Gastrocnemius medialis (tissue), 4 donors: ENCODE measurements at regions not wholly inside any gene's neighbourhood (a gene's known extent, or its start where the extent isn't known, plus 50 kb on each side); places are given as distances from the start of the nearest gene placed in this dataset.

ENCODE experiments used
- ATAC-seq, 2 donors: fragments of 150-250 bp; one replicate each; pipeline ENCODE4 v1.9.1; 2016
- DNase-seq, 2 donors: peaks; one replicate each; pipeline ENCODE4 v3.0.0-alpha.2; 2019
- H3K27ac ChIP-seq, 4 donors: fragments of 200-600 bp; sonication (generic); 1 replicate in 1 of 4; 2 replicates in 3 of 4; pipeline ENCODE4 v1.5.1; 2016 to 2018; ENCODE audit warnings: mild to moderate bottlenecking in 2 of 4, moderate library complexity in 1 of 4
- H3K27me3 ChIP-seq, 3 donors: fragments of 200-600 bp; sonication (generic) in 2 of 3; 1 replicate in 1 of 3; 2 replicates in 2 of 3; pipeline versions ENCODE4 v1.5.1 to v1.6.0; 2016 to 2019; ENCODE audit warnings: mild to moderate bottlenecking in 1 of 3, moderate library complexity in 1 of 3
- H3K36me3 ChIP-seq, 2 donors: fragments of 200-600 bp; sonication (generic) in 1 of 2; one replicate each; pipeline ENCODE4 v1.5.1; 2017 to 2018
- H3K4me1 ChIP-seq, 2 donors: fragments of 200-600 bp; sonication (generic) in 1 of 2; one replicate each; pipeline ENCODE4 v1.5.1; 2016 to 2017; ENCODE audit warnings: mild to moderate bottlenecking in 2 of 2
- H3K4me3 ChIP-seq, 4 donors: fragments of 200-600 bp; sonication (generic) in 3 of 4; 1 replicate in 1 of 4; 2 replicates in 3 of 4; pipeline ENCODE4 v1.5.1; 2016 to 2019; ENCODE audit warnings: mild to moderate bottlenecking in 2 of 4
- H3K9me3 ChIP-seq, 3 donors: fragments of 200-600 bp; sonication (generic) in 2 of 3; 1 replicate in 1 of 3; 2 replicates in 2 of 3; pipeline ENCODE4 v1.5.1; 2016 to 2019
- CTCF ChIP-seq, 5 experiments: fragments of 450-650 bp in 3 of 5; fragments of 200-600 bp in 2 of 5; sonication (generic) in 2 of 5; IDR thresholded peaks in 4 of 5; conservative IDR thresholded peaks in 1 of 5; 1 replicate in 4 of 5; 2 replicates in 1 of 5; pipeline ENCODE4 v1.5.1; 2016 to 2019; ENCODE audit warnings: antibody characterized with exemption in 5 of 5, mild to moderate bottlenecking in 3 of 5, moderate library complexity in 3 of 5
- POLR2A ChIP-seq, 2 donors: fragments of 450-650 bp; IDR thresholded peaks; one replicate each; pipeline ENCODE4 v1.6.1; 2017; ENCODE audit warnings: antibody characterized with exemption in 2 of 2, mild to moderate bottlenecking in 2 of 2, moderate library complexity in 2 of 2
- in situ Hi-C, 4 donors: fragments of 200-750 bp; cut with MboI; loops; one replicate each; pipeline versions ENCODE4 v1.15.0 to v1.8.0; 2017; ENCODE audit warnings: low sequenced_read_pairs in 4 of 4
- intact Hi-C: fragments of 100-400 bp; cut with DNase I; formaldehyde crosslinking; loops from one replicate; pipeline ENCODE4 v1.15.1; 2023; ENCODE audit warnings: low total_unique reads

GRCh38 chr16:66164581-66165247 is 201.8 kb upstream of the CDH5 start:
- no peak for DNase-seq
- H3K36me3 ChIP-seq = no peaks in the 10 kb centered on the region
- no peak for TF ChIP-seq CTCF (IDR thresholded peaks at IDR 0.05 in 4 of 5, conservative IDR thresholded peaks at IDR 0.05 in 1 of 5)
- TF ChIP-seq POLR2A (IDR thresholded peaks at IDR 0.05) = no peak
- H3K4me1 ChIP-seq = no peaks in the 10 kb centered on the region
- in situ Hi-C loops = no loop called here
- H3K27me3 ChIP-seq = no peaks in the 10 kb centered on the region
- H3K27ac ChIP-seq = no peak overlapping the region
- intact Hi-C loops = no loop called here
- H3K9me3 ChIP-seq = no peaks in the 10 kb centered on the region
- ATAC-seq = no peak
- H3K4me3 ChIP-seq = no peak overlapping the region

GRCh38 chr16:66162821-66163220 is 203.7 kb upstream of the CDH5 start:
- Histone ChIP-seq H3K4me1 (no peaks in the 10 kb centered on the region), H3K9me3 (no peaks in the 10 kb centered on the region), H3K4me3 (no peak overlapping the region), H3K27ac (no peak overlapping the region), H3K36me3 (no peaks in the 10 kb centered on the region), H3K27me3 (no peaks in the 10 kb centered on the region)
- ATAC-seq (no peak), DNase-seq (no peak)
- in situ Hi-C loops = no loop called here
- TF ChIP-seq POLR2A (IDR thresholded peaks at IDR 0.05) = no peak
- intact Hi-C loops = no loop called here

- Histone ChIP-seq H3K27ac (no peak overlapping the region), H3K4me3 (no peak overlapping the region), H3K36me3 (no peaks in the 10 kb centered on the region), H3K9me3 (no peaks in the 10 kb centered on the region), H3K4me1 (no peaks in the 10 kb centered on the region), H3K27me3 (no peaks in the 10 kb centered on the region)
- TF ChIP-seq POLR2A (IDR thresholded peaks at IDR 0.05) (no peak), CTCF (IDR thresholded peaks at IDR 0.05 in 4 of 5, conservative IDR thresholded peaks at IDR 0.05 in 1 of 5) (no peak)
- no peak for ATAC-seq
- intact Hi-C loops = no loop called here
- in situ Hi-C loops = no loop called here
- DNase-seq = no peak
Measured at GRCh38 chr16:66161942-66162341, 204.5 kb upstream of the CDH5 start.

GRCh38 chr16:66161269-66161668 is 205.2 kb upstream of the CDH5 start:
- ATAC-seq = no peak
- H3K4me1 ChIP-seq = no peaks in the 10 kb centered on the region
- intact Hi-C loops = no loop called here
- TF ChIP-seq POLR2A (IDR thresholded peaks at IDR 0.05) = no peak
- no peak for TF ChIP-seq CTCF (IDR thresholded peaks at IDR 0.05 in 4 of 5, conservative IDR thresholded peaks at IDR 0.05 in 1 of 5)
- no peak overlapping the region for H3K4me3 ChIP-seq
- H3K27me3 ChIP-seq = no peaks in the 10 kb centered on the region
- no peak for DNase-seq
- H3K27ac ChIP-seq = no peak overlapping the region
- in situ Hi-C loops = no loop called here
- H3K9me3 ChIP-seq = no peaks in the 10 kb centered on the region
- no peaks in the 10 kb centered on the region for H3K36me3 ChIP-seq

- ATAC-seq (no peak), DNase-seq (no peak)
- no peaks in the 10 kb centered on the region for H3K27me3 ChIP-seq
- H3K27ac ChIP-seq = no peak overlapping the region
- no peaks in the 10 kb centered on the region for H3K4me1 ChIP-seq
- TF ChIP-seq CTCF (IDR thresholded peaks at IDR 0.05 in 4 of 5, conservative IDR thresholded peaks at IDR 0.05 in 1 of 5) (no peak), POLR2A (IDR thresholded peaks at IDR 0.05) (no peak)
- in situ Hi-C loops (no loop called here), intact Hi-C loops (no loop called here)
- H3K4me3 ChIP-seq = no peak overlapping the region
- H3K9me3 ChIP-seq = no peaks in the 10 kb centered on the region
- no peaks in the 10 kb centered on the region for H3K36me3 ChIP-seq
Measured at GRCh38 chr16:66159987-66160386, 206.5 kb upstream of the CDH5 start.
